A549 (cell line): ENCODE measurements at regions not wholly inside any gene's neighbourhood (a gene's known extent, or its start where the extent isn't known, plus 50 kb on each side); places are given as distances from the start of the nearest gene placed in this dataset.

ENCODE experiments used
- ATAC-seq, 2 experiments: fragments of 200-7000 bp in 1 of 2; fragments of >200 bp in 1 of 2; cut with Nextera tagmentation in 1 of 2; cut with Tn5 transposase in 1 of 2; 3 replicates each; pipeline versions ENCODE4 v1.8.0 to v1.9.1; 2018 to 2020; ENCODE audit warnings: mild to moderate bottlenecking in 1 of 2, moderate library complexity in 1 of 2
- CTCF ChIA-PET: fragments of 300-600 bp; sonication (Branson Sonifier 250); formaldehyde crosslinking; extraction: SDS; loops from one replicate; lab custom pipeline; 2021; ENCODE audit warnings: antibody characterized with exemption, inconsistent platforms; lab: Yijun Ruan, JAX
- POLR2A ChIA-PET: fragments of 350-600 bp; formaldehyde crosslinking; extraction: SDS; loops from one replicate; lab custom pipeline; 2021; ENCODE audit warnings: antibody characterized with exemption, inconsistent platforms; lab: Yijun Ruan, JAX
- DNase-seq, 2 experiments: peaks; one replicate each; pipeline versions ENCODE4 v3.0.0 to v3.0.0-alpha.2; 2011 to 2016; ENCODE audit warnings: low read depth in 1 of 2, low spot score in 1 of 2
- FAIRE-seq: peaks from 2 replicates; lab custom pipeline; 2011; peaks lifted over from hg19 to GRCh38; lab: Jason Lieb, UNC
- H3K27ac ChIP-seq, 2 experiments: fragments of >200 bp; sonication (Bioruptor Twin); formaldehyde crosslinking; 3 replicates each; pipeline ENCODE4 v1.5.1; 2016 to 2017
- H3K4me1 ChIP-seq: fragments of >200 bp; sonication (Bioruptor Twin); formaldehyde crosslinking; 3 replicates; pipeline ENCODE4 v1.6.1; 2016
- H3K4me2 ChIP-seq: fragments of >200 bp; sonication (Bioruptor Twin); formaldehyde crosslinking; 3 replicates; pipeline ENCODE4 v1.6.1; 2016
- H3K4me3 ChIP-seq: fragments of >200 bp; sonication (Bioruptor Twin); formaldehyde crosslinking; 3 replicates; pipeline ENCODE4 v1.5.1; 2016
- H3K9me3 ChIP-seq: fragments of >200 bp; sonication (Bioruptor Twin); formaldehyde crosslinking; 3 replicates; pipeline ENCODE4 v1.6.1; 2016
- ESRRA ChIP-seq: fragments of 150-350 bp; IDR thresholded peaks from 2 replicates; pipeline ENCODE4 v1.6.1; 2014; ENCODE audit warnings: mild to moderate bottlenecking, low read length, borderline replicate concordance
- FOSL2 ChIP-seq, 2 experiments: fragments of 450-650 bp in 1 of 2; fragments of >200 bp in 1 of 2; sonication (Bioruptor Twin) in 1 of 2; formaldehyde crosslinking; IDR thresholded peaks; 2 replicates each; pipeline versions ENCODE4 v1.5.0 to v1.6.1; 2016 to 2020; ENCODE audit warnings: mild to moderate bottlenecking in 1 of 2, moderate library complexity in 1 of 2
- GATA3 ChIP-seq: IDR thresholded peaks from 2 replicates; pipeline ENCODE4 v1.6.1; 2012; ENCODE audit warnings: borderline replicate concordance
- HOXA7 ChIP-seq: fragments of 250-450 bp; sonication (Bioruptor Pico); IDR thresholded peaks from 2 replicates; pipeline ENCODE4 v1.5.0; 2020; ENCODE audit warnings: mild to moderate bottlenecking, moderate library complexity
- JUN ChIP-seq, 2 experiments: fragments of >200 bp; sonication (Bioruptor Twin); formaldehyde crosslinking; IDR thresholded peaks; 2 replicates in 1 of 2; 3 replicates in 1 of 2; pipeline ENCODE4 v1.6.1; 2016 to 2017
- MAFK ChIP-seq: fragments of 450-650 bp; IDR thresholded peaks from 2 replicates; pipeline ENCODE4 v1.6.1; 2014; ENCODE audit not compliant: partially characterized antibody
- MAZ ChIP-seq: fragments of 150-350 bp; IDR thresholded peaks from 2 replicates; pipeline ENCODE4 v1.6.1; 2014; ENCODE audit warnings: antibody characterized with exemption, low read depth, low read length, borderline replicate concordance
- NPAS2 ChIP-seq: fragments of 250-450 bp; sonication (Bioruptor Pico); IDR thresholded peaks from 2 replicates; pipeline ENCODE4 v1.8.0; 2022; ENCODE audit warnings: mild to moderate bottlenecking, moderate library complexity, borderline replicate concordance
- PHF8 ChIP-seq: fragments of 200-600 bp; sonication (generic); IDR thresholded peaks from 2 replicates; pipeline ENCODE4 v1.6.1; 2016; ENCODE audit warnings: low read depth, mild to moderate bottlenecking, antibody characterized with exemption, moderate library complexity, borderline replicate concordance
- POLR2AphosphoS2 ChIP-seq: conservative IDR thresholded peaks from 2 replicates; pipeline ENCODE4 v1.6.1; 2012; ENCODE audit warnings: low read length, improper control_type of control experiment, inconsistent platforms
- RAD21 ChIP-seq, 2 experiments: fragments of >200 bp in 1 of 2; sonication (Bioruptor Twin) in 1 of 2; formaldehyde crosslinking in 1 of 2; IDR thresholded peaks in 1 of 2; conservative IDR thresholded peaks in 1 of 2; 2 replicates in 1 of 2; 3 replicates in 1 of 2; pipeline ENCODE4 v1.6.1; 2012 to 2018; ENCODE audit warnings: inconsistent platforms in 1 of 2
- RNF2 ChIP-seq: fragments of 200-600 bp; sonication (generic); IDR thresholded peaks from 2 replicates; pipeline ENCODE4 v1.6.1; 2016; ENCODE audit warnings: low read depth, mild to moderate bottlenecking, antibody characterized with exemption, moderate library complexity, borderline replicate concordance
- TP53 ChIP-seq: fragments of 250-450 bp; sonication (Bioruptor Pico); IDR thresholded peaks from 2 replicates; pipeline ENCODE4 v1.5.0; 2021; ENCODE audit warnings: mild to moderate bottlenecking, moderate library complexity
- WGBS: methylation state at CpG from one replicate; pipeline ENCODE4 v1.1.6; 2017; ENCODE audit errors: missing lambda C conversion rate; 5-methylcytosine and 5-hydroxymethylcytosine counted together
- TF ChIP-seq, protein P1 (sequence below): fragments of >200 bp; sonication (Bioruptor Twin); formaldehyde crosslinking; IDR thresholded peaks from 2 replicates; pipeline ENCODE4 v1.6.1; 2016
- TF ChIP-seq, protein P2 (sequence below): fragments of 150-350 bp; IDR thresholded peaks from 2 replicates; pipeline ENCODE4 v1.6.1; 2014; ENCODE audit warnings: low read depth, mild to moderate bottlenecking, low read length
- TF ChIP-seq, protein P3 (sequence below): fragments of 250-450 bp; sonication (Bioruptor Pico); IDR thresholded peaks from 2 replicates; pipeline ENCODE4 v1.5.0; 2020; ENCODE audit warnings: low read depth, mild to moderate bottlenecking, moderate library complexity
- TF ChIP-seq, protein P4 (sequence below): IDR thresholded peaks from 2 replicates; pipeline ENCODE4 v1.6.1; 2012
- TF ChIP-seq, protein P5 (sequence below): IDR thresholded peaks from 2 replicates; pipeline ENCODE4 v1.6.1; 2012

DNA sequence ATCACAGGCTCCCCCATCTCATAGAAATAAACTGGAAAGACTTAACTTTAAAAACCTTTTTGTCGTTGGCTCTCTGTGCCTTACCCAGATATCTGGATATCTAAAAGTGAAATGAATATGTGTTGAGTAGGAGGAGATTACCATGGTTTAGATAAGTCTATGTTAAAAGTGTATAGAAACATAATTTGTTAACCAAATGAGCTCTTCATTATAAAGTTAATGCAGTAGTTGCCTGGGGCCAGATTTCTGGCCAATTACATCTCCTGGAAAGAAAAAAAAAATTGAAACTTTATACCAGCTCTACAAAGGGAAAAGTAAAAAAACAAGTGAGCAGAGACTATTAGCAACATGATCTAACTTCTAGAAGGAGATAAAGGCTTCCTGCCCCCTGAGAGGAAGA is 259.6 kb upstream of the UBE2E3 start:
- ATAC-seq (no peak), DNase-seq (no peak)
- Histone ChIP-seq H3K4me2 (no peak overlapping the region), H3K4me3 (no peak overlapping the region)
- TF ChIP-seq RAD21 (conservative IDR thresholded peaks at IDR 0.05 in 1 of 2, IDR thresholded peaks at IDR 0.05 in 1 of 2) = no peak
- TF ChIP-seq, protein P1, sequence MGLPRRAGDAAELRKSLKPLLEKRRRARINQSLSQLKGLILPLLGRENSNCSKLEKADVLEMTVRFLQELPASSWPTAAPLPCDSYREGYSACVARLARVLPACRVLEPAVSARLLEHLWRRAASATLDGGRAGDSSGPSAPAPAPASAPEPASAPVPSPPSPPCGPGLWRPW = no peak
- TF ChIP-seq, all 56 proteins: peak for 0
- FAIRE-seq = no peak
- Histone ChIP-seq H3K4me1 (peaks cover 11% of the 10 kb centered on the region; the same call in 2 of the 3 replicates), H3K9me3 (no peaks in the 10 kb centered on the region), H3K27ac (no peak overlapping the region)
- ChIA-PET POLR2A (no interaction called here), CTCF (no interaction called here)
- 19% methylated on average over 1 of the region's 1 CpG for WGBS

DNA sequence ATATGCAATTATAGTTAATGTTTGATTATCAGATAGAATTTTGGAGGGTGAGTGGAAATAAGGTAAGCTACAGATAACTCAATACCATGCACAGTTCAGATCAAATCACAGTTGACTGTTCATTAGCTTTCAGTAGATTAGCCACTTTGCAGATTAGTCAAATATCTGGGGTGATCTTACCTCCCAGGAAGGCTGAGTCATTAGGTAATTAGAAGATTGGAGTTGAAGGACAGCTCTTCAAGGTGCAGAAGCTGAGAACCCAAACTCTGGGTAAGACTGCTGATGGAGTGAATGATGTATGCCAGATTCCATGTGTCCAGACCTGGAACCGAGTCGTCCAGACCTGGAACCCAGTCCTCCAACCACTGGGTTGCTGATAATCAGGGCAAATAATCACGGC is 262.8 kb upstream of the UBE2E3 start:
- ATAC-seq = no peak

DNA sequence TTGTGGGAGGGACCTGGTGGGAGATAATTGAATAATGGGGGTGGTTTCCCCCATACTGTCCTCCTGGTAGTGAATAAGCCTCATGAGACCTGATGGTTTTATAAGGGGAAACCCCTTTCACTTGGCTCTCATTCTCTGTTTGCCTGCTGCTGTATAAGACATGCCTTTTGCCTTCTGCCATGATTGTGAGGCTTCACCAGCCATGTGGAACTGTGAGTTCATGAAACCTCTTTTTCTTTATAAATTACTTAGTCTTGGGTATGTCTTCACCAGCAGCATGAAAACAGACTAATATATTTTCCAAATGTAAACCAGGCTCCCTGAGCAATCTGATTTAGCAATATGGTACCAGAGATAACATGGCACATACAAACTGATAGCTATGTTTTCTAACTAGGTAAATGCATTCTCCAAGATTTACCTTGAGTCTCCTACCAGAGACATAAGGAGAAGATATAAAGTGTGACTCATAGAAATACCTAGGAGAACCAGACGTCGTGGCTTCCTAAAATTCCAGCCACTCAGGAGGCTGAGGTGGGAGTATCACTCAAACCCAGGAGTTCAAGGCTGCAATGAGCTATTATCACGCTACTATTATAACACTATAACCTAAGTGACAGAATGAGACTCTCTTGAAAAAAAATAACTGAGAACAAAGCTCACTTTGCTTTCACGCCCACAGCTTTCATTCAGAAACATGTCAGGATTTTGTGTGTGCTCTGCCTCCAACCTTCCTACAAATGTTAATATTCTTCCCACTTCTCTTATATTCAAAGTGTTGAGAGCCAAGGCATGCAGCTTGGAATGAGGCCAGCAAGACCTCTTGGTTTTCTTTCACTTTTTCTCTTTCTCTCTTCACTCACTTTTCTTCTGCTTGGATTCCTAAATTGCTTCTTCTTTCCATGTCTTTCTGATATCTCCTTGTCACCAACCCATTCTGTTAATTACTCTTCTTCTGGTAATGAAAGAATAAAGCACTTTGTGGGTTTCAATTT is 263.9 kb upstream of the UBE2E3 start:
- 65% methylated on average over 4 of the region's 4 CpGs for WGBS
- POLR2A ChIA-PET = no interaction called here
- H3K4me3 ChIP-seq = no peak overlapping the region
- TF ChIP-seq TP53 (CRISPR knock-in tag) (no peak), RAD21 (conservative IDR thresholded peaks at IDR 0.05 in 1 of 2, IDR thresholded peaks at IDR 0.05 in 1 of 2) (no peak), ESRRA (no peak)
- TF ChIP-seq, protein P2, sequence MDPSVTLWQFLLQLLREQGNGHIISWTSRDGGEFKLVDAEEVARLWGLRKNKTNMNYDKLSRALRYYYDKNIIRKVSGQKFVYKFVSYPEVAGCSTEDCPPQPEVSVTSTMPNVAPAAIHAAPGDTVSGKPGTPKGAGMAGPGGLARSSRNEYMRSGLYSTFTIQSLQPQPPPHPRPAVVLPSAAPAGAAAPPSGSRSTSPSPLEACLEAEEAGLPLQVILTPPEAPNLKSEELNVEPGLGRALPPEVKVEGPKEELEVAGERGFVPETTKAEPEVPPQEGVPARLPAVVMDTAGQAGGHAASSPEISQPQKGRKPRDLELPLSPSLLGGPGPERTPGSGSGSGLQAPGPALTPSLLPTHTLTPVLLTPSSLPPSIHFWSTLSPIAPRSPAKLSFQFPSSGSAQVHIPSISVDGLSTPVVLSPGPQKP = no peak
- DNase-seq = no peak
- no peak for FAIRE-seq
- H3K4me2 ChIP-seq = no peak overlapping the region
- CTCF ChIA-PET = interaction anchor here (1.1 to 1.2 kb wide), 2 partner anchors 9 to 22 kb away, joined by 3 read pairs; no protein-coding TSS in a partner anchor
- H3K27ac ChIP-seq = no peak overlapping the region
- H3K9me3 ChIP-seq = 0 out of 3 replicates have a peak, but pooled peaks cover 4% of the 10 kb centered on the region
- ATAC-seq = no peak
- no peaks in the 10 kb centered on the region for H3K4me1 ChIP-seq

More for the DNA sequence above, 262.8 kb upstream of the UBE2E3 start:
- DNase-seq (no peak), FAIRE-seq (no peak)
- ChIA-PET POLR2A (interaction anchor here (1.3 kb wide), 1 partner anchor 262 kb away, joined by 3 read pairs; no protein-coding TSS in a partner anchor), CTCF (no interaction called here)
- Histone ChIP-seq H3K27ac (no peak overlapping the region), H3K4me2 (no peak overlapping the region), H3K4me3 (no peak overlapping the region)
- WGBS = 89% methylated on average over 3 of the region's 3 CpGs
- no peak for TF ChIP-seq JUN (IDR thresholded peaks at IDR 0.05)
- TF ChIP-seq, all 56 proteins: peak for 0
- Histone ChIP-seq H3K4me1 (peaks cover 3% of the 10 kb centered on the region; the same call in 2 of the 3 replicates), H3K9me3 (0 out of 3 replicates have a peak, but pooled peaks cover 4% of the 10 kb centered on the region)

DNA sequence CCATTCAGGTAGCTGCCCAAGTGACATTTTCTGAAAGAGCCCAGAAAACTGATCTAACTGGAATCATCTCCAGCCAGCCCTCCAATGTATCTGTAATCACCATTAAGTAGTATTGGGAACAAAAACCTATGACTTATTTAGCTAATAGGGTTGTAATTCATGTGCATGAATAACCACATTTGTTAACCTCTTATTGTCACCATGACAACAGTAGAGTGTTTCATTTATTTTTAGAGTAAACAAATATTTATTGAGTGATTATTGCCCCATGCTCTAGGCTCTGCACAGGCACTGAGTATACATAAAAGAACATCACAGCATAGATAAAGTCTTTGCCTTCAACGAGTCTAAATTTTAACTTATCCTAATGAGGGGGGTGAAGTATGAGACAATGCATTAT is 265.4 kb upstream of the UBE2E3 start:
- TF ChIP-seq NPAS2 = no peak
- TF ChIP-seq PHF8 = no peak
- no peak for TF ChIP-seq MAFK
- TF ChIP-seq, protein P3, sequence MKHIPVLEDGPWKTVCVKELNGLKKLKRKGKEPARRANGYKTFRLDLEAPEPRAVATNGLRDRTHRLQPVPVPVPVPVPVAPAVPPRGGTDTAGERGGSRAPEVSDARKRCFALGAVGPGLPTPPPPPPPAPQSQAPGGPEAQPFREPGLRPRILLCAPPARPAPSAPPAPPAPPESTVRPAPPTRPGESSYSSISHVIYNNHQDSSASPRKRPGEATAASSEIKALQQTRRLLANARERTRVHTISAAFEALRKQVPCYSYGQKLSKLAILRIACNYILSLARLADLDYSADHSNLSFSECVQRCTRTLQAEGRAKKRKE (CRISPR knock-in tag) = no peak
- TF ChIP-seq RAD21 (conservative IDR thresholded peaks at IDR 0.05 in 1 of 2, IDR thresholded peaks at IDR 0.05 in 1 of 2) = no peak
- TF ChIP-seq, protein P4, sequence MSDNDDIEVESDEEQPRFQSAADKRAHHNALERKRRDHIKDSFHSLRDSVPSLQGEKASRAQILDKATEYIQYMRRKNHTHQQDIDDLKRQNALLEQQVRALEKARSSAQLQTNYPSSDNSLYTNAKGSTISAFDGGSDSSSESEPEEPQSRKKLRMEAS = no peak
- TF ChIP-seq GATA3 = no peak
- no peak for TF ChIP-seq POLR2AphosphoS2
- TF ChIP-seq RNF2 = no peak
- TF ChIP-seq MAZ = no peak
- TF ChIP-seq HOXA7 (CRISPR knock-in tag) = no peak
- TF ChIP-seq, protein P5, sequence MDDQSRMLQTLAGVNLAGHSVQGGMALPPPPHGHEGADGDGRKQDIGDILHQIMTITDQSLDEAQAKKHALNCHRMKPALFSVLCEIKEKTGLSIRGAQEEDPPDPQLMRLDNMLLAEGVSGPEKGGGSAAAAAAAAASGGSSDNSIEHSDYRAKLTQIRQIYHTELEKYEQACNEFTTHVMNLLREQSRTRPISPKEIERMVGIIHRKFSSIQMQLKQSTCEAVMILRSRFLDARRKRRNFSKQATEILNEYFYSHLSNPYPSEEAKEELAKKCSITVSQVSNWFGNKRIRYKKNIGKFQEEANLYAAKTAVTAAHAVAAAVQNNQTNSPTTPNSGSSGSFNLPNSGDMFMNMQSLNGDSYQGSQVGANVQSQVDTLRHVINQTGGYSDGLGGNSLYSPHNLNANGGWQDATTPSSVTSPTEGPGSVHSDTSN = no peak
- no peak for TF ChIP-seq FOSL2 (IDR thresholded peaks at IDR 0.05)
- TF ChIP-seq FOSL2 (CRISPR knock-in tag; IDR thresholded peaks at IDR 0.05) = no peak
- no peak overlapping the region for H3K4me2 ChIP-seq
- no peak for FAIRE-seq
- no peaks in the 10 kb centered on the region for H3K4me1 ChIP-seq
- H3K27ac ChIP-seq = no peak overlapping the region
- 3% methylated on average over 1 of the region's 1 CpG for WGBS
- peak in 1 of 2 experiments; percentile 64; a peak in 3 of 6 replicates for ATAC-seq
- 0 out of 3 replicates have a peak, but pooled peaks cover 4% of the 10 kb centered on the region for H3K9me3 ChIP-seq
- POLR2A ChIA-PET = no interaction called here
- CTCF ChIA-PET = interaction anchor here (1.1 to 1.5 kb wide), 2 partner anchors 13 to 266 kb away, joined by 3 read pairs; partner anchors contain the start of gene UBE2E3
- DNase-seq = no peak
- no peak overlapping the region for H3K4me3 ChIP-seq
